SU-DHL-6 (cell line): ENCODE measurements at regions not wholly inside any gene's neighbourhood (a gene's known extent, or its start where the extent isn't known, plus 50 kb on each side); places are given as distances from the start of the nearest gene placed in this dataset.

Experiments
- H2AFZ ChIP-seq: fragments of 200-600 bp; sonication (generic); 2 replicates; pipeline ENCODE4 v1.6.1; 2014; ENCODE audit warnings: low read depth, mild to moderate bottlenecking, moderate library complexity, mixed read lengths, antibody characterized with exemption, low read length; ENCODE audit not compliant: severe bottlenecking
- H3F3A ChIP-seq: fragments of 200-600 bp; shearing (Covaris generic); 2 replicates; pipeline ENCODE4 v1.6.0; 2016; ENCODE audit warnings: antibody characterized with exemption, mild to moderate bottlenecking; ENCODE audit not compliant: insufficient read depth
- H3K27ac ChIP-seq: fragments of 200-600 bp; sonication (generic); 2 replicates; pipeline ENCODE4 v1.5.1; 2016; ENCODE audit warnings: low read depth, mild to moderate bottlenecking, low read length, moderate library complexity, mixed read lengths
- H3K27me3 ChIP-seq: fragments of 200-600 bp; sonication (generic), shearing (Covaris generic); 2 replicates; pipeline ENCODE4 v1.6.0; 2014; ENCODE audit warnings: mild to moderate bottlenecking, low read length
- H3K36me3 ChIP-seq: fragments of 200-600 bp; sonication (generic); 2 replicates; pipeline ENCODE4 v1.6.1; 2014; ENCODE audit warnings: mild to moderate bottlenecking, low read length, mixed read lengths
- H3K4me2 ChIP-seq: fragments of 300-600, 200-600 bp; shearing (Covaris generic), sonication (generic); 2 replicates; pipeline ENCODE4 v1.6.0; 2014; ENCODE audit warnings: low read length, low read depth, mild to moderate bottlenecking; ENCODE audit not compliant: poor library complexity, severe bottlenecking
- H3K4me3 ChIP-seq: fragments of 200-600 bp; sonication (generic); 2 replicates; pipeline ENCODE4 v1.5.1; 2014; ENCODE audit warnings: antibody characterized with exemption, low read length, mild to moderate bottlenecking, mixed read lengths; ENCODE audit not compliant: insufficient read depth, poor library complexity, severe bottlenecking
- H3K79me2 ChIP-seq: fragments of 200-600 bp; sonication (generic); 2 replicates; pipeline ENCODE4 v1.6.1; 2014; ENCODE audit warnings: mild to moderate bottlenecking, low read length, moderate library complexity; ENCODE audit not compliant: insufficient read depth
- H3K9ac ChIP-seq: fragments of 200-600 bp; sonication (generic); 2 replicates; pipeline ENCODE4 v1.7.0; 2014; ENCODE audit warnings: mild to moderate bottlenecking, low read length
- H3K9me2 ChIP-seq: fragments of 200-600 bp; sonication (generic); replicated peaks from 2 replicates; pipeline ENCODE4 v1.6.1; 2014; ENCODE audit warnings: low read length; ENCODE audit not compliant: insufficient read depth
- H3K9me3 ChIP-seq: fragments of 200-600 bp; sonication (generic); 2 replicates; pipeline ENCODE4 v1.6.1; 2014; ENCODE audit warnings: low read length, mixed read lengths; ENCODE audit not compliant: insufficient read depth
- H4K20me1 ChIP-seq: fragments of 200-600 bp; sonication (generic); 2 replicates; pipeline ENCODE4 v1.6.1; 2014; ENCODE audit warnings: low read depth, mild to moderate bottlenecking, antibody characterized with exemption, low read length, moderate library complexity, mixed read lengths
- EZH2phosphoT487 ChIP-seq: fragments of 200-600 bp; sonication (generic), shearing (Covaris generic); conservative IDR thresholded peaks from 2 replicates; pipeline ENCODE4 v1.6.1; 2018; ENCODE audit warnings: mild to moderate bottlenecking, antibody characterized with exemption, low read length, moderate library complexity, mixed read lengths
- TF ChIP-seq, protein P1 (sequence below): fragments of 200-600 bp; sonication (generic); IDR thresholded peaks from one replicate; pipeline ENCODE4 v1.5.1; 2017; ENCODE audit warnings: antibody characterized with exemption, mild to moderate bottlenecking, low read length, moderate library complexity; ENCODE audit not compliant: insufficient read depth, poor library complexity, severe bottlenecking

DNA sequence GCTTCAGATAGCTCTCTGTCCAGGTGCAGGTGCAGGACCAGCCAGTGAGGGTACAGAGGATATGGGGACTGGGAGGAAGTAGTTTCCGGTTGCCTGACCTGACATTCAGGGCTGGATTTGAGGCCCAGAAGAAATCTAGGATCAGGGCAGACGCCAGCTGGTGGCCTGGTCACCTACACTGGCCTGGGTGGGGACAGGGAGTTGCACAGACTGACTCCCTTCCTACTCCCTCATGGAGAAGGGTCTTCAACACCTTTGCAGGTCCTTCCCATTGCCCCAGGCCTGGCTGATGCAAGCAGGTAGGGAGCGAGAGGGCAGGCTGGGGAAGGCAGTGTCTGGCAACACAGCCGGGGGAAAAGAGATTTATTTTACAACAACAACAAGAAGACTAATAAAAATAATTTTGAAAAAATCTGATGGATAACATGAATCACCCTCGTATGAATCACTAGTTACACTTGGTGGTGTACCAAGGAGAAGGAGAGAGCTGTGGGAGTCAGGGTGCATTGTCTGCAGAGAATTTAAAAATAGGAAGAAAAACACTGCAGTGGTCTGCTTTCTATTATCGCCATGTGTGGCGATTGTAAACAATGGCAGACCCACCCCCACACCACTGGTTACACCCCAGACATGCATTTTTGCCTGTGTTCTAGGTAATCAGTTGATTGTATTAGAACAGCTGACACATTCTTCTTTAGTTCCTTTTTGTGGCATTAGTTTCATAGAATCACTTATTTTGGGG is 62.3 kb upstream of the SNX9 start:
- H3K27ac ChIP-seq: no peak overlapping the region
- no peaks in the 10 kb centered on the region for H3K36me3 ChIP-seq
- H3K4me2 ChIP-seq: no peak overlapping the region
- no peaks in the 10 kb centered on the region for H3K9me3 ChIP-seq
- H3K9me2 ChIP-seq: no peaks in the 10 kb centered on the region
- H3K27me3 ChIP-seq: no peaks in the 10 kb centered on the region
- no peaks in the 10 kb centered on the region for H4K20me1 ChIP-seq
- TF ChIP-seq, protein P1, sequence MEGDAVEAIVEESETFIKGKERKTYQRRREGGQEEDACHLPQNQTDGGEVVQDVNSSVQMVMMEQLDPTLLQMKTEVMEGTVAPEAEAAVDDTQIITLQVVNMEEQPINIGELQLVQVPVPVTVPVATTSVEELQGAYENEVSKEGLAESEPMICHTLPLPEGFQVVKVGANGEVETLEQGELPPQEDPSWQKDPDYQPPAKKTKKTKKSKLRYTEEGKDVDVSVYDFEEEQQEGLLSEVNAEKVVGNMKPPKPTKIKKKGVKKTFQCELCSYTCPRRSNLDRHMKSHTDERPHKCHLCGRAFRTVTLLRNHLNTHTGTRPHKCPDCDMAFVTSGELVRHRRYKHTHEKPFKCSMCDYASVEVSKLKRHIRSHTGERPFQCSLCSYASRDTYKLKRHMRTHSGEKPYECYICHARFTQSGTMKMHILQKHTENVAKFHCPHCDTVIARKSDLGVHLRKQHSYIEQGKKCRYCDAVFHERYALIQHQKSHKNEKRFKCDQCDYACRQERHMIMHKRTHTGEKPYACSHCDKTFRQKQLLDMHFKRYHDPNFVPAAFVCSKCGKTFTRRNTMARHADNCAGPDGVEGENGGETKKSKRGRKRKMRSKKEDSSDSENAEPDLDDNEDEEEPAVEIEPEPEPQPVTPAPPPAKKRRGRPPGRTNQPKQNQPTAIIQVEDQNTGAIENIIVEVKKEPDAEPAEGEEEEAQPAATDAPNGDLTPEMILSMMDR: no peak
- no peak for TF ChIP-seq EZH2phosphoT487
- no peak overlapping the region for H3K4me3 ChIP-seq
- no peak overlapping the region for H3K9ac ChIP-seq
- peaks cover 22% of the 10 kb centered on the region for H3F3A ChIP-seq
- H3K79me2 ChIP-seq: no peaks in the 10 kb centered on the region
- no peak overlapping the region for H2AFZ ChIP-seq

DNA sequence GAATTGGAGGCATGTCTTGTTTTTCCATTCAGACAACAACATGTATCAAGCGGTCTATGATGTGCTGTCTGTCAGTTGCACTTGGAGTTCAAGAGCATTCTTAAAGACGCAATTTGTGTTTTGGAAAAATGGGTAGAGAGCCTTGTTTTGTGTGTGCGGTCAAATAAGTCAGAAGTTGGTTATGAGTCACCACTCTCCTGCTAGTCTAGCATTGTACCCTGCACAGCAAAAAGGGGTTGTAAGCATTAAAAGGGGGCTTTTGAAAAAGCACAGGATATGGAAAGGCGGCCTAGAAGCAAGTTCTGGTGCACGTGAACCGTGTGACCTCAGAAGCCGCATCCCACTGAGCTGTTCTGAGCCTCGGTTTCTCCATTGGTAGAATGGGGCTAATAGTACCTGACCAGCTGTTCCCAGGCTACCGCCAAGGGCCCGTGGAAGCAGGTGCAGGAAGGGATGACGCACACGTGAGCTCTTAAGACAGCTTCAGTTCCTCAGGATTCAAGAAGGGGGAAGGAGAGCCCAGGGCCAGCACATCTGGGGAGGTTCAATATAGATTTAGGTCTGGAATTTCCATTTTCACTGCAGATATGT is 61.6 kb upstream of the SNX9 start:
- Histone ChIP-seq H3K27ac (no peak overlapping the region), H3K4me2 (no peak overlapping the region), H3K9me3 (no peaks in the 10 kb centered on the region), H3K36me3 (no peaks in the 10 kb centered on the region), H3K9me2 (no peaks in the 10 kb centered on the region), H2AFZ (no peak overlapping the region), H3K4me3 (no peak overlapping the region), H3K79me2 (no peaks in the 10 kb centered on the region), H3K9ac (no peak overlapping the region), H3F3A (peaks cover 22% of the 10 kb centered on the region), H3K27me3 (no peaks in the 10 kb centered on the region), H4K20me1 (no peaks in the 10 kb centered on the region)
- no peak for TF ChIP-seq EZH2phosphoT487
- TF ChIP-seq, protein P1: no peak

DNA sequence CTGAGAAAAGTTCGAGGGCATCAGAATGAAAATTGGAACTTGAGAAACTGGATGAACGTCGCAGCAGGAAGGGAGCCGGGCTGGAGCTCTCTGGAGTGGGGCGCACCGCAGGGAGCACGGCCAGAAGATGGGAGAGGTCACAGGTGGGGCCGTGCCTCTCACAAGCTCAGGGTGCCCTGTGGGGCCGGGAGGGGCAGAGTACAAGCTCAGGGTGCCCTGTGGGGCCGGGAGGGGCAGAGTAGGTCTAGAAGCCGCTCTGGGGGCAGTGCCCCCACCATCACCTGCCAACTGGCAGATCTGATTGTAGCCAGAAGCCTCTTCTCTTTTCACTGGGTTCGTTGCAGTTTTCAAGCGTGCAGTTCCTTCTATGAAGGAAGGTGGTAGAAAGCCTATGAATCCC is 61.1 kb upstream of the SNX9 start:
- Histone ChIP-seq H3K9ac (no peak overlapping the region), H3K4me2 (no peak overlapping the region), H4K20me1 (no peaks in the 10 kb centered on the region), H2AFZ (no peak overlapping the region), H3K9me2 (no peaks in the 10 kb centered on the region), H3K9me3 (no peaks in the 10 kb centered on the region), H3F3A (peaks cover 22% of the 10 kb centered on the region), H3K4me3 (no peak overlapping the region), H3K36me3 (no peaks in the 10 kb centered on the region), H3K27me3 (no peaks in the 10 kb centered on the region), H3K79me2 (no peaks in the 10 kb centered on the region), H3K27ac (no peak overlapping the region)
- TF ChIP-seq, protein P1: no peak
- TF ChIP-seq EZH2phosphoT487: no peak
